HG02571 (cell line): ENCODE measurements at regions not wholly inside any gene's neighbourhood (a gene's known extent, or its start where the extent isn't known, plus 50 kb on each side); places are given as distances from the start of the nearest gene placed in this dataset.
"Not testable (repeated sequence)": the region's sequence is repeated elsewhere in the genome, so short reads cannot be mapped to it uniquely, and the experiment has no call there.

ENCODE experiments used
- ATAC-seq: cut with Tn5 transposase; IDR thresholded peaks from one replicate; pipeline ENCODE4 v1.9.1; 2021; ENCODE audit warnings: mild to moderate bottlenecking, moderate library complexity; ENCODE audit not compliant: unreplicated experiment

- not testable (repeated sequence) for ATAC-seq
These were observed 223.9 kb upstream of the KLF14 start for GRCh38 chr7:130957722-130958435.

GRCh38 chr7:130958846-130959245 is 224.8 kb upstream of the KLF14 start:
- ATAC-seq = no peak

- no peak for ATAC-seq
These were observed 225.8 kb upstream of the KLF14 start for GRCh38 chr7:130959743-130960207.

- no peak for ATAC-seq
These were observed 226.4 kb upstream of the KLF14 start for GRCh38 chr7:130960208-130960988.

- peak; percentile 75 for ATAC-seq
These were observed 227.2 kb upstream of the KLF14 start for GRCh38 chr7:130961128-130961601.

- ATAC-seq = no peak
These were observed 228.1 kb upstream of the KLF14 start for GRCh38 chr7:130962109-130962508.

GRCh38 chr7:130963339-130963738 is 229.3 kb upstream of the KLF14 start:
- ATAC-seq = no peak

- no peak for ATAC-seq
These were observed 231.5 kb upstream of the KLF14 start for GRCh38 chr7:130965515-130965914.

- ATAC-seq = no peak
These were observed 232.4 kb upstream of the KLF14 start for GRCh38 chr7:130966246-130967009.

GRCh38 chr7:130970196-130970595 is 236.2 kb upstream of the KLF14 start:
- no peak for ATAC-seq

GRCh38 chr7:130970696-130971095 is 236.7 kb upstream of the KLF14 start:
- no peak for ATAC-seq

- ATAC-seq = no peak
These were observed 237.3 kb upstream of the KLF14 start for GRCh38 chr7:130971297-130971696.

GRCh38 chr7:130972201-130972600 is 238.2 kb upstream of the KLF14 start:
- no peak for ATAC-seq

- ATAC-seq = no peak
These were observed 239.6 kb upstream of the KLF14 start for GRCh38 chr7:130973637-130974036.

- ATAC-seq = no peak
These were observed 240.2 kb upstream of the KLF14 start for GRCh38 chr7:130974169-130974568.

- ATAC-seq = no peak
These were observed 240.8 kb upstream of the KLF14 start for GRCh38 chr7:130974794-130975193.

- ATAC-seq = no peak
These were observed 241.7 kb upstream of the KLF14 start for GRCh38 chr7:130975731-130976130.

GRCh38 chr7:130982160-130982638 is 248.2 kb upstream of the KLF14 start:
- ATAC-seq = no peak

- ATAC-seq = no peak
These were observed 248.6 kb upstream of the KLF14 start for GRCh38 chr7:130982651-130983050.

GRCh38 chr7:130985361-130985760 is 251.4 kb upstream of the KLF14 start:
- ATAC-seq = no peak

- ATAC-seq = no peak
These were observed 252.3 kb upstream of the KLF14 start for GRCh38 chr7:130986261-130986690.
